H1 (cell line): ENCODE measurements at regions not wholly inside any gene's neighbourhood (a gene's known extent, or its start where the extent isn't known, plus 50 kb on each side); places are given as distances from the start of the nearest gene placed in this dataset.

Experiments
- CBX5 ChIP-seq: fragments of 300-800, 300-1000 bp; sonication (generic); IDR thresholded peaks from 2 replicates; pipeline ENCODE4 v1.7.1; 2016; ENCODE audit warnings: antibody characterized with exemption, low read length, low read depth
- EZH2 ChIP-seq: fragments of 200-600 bp; sonication (generic); IDR thresholded peaks from 2 replicates; pipeline ENCODE4 v1.7.1; 2012; ENCODE audit warnings: low read depth, mild to moderate bottlenecking, moderate library complexity, low read length, inconsistent platforms; ENCODE audit not compliant: severe bottlenecking
- HDAC6 ChIP-seq: IDR thresholded peaks from one replicate; pipeline ENCODE4 v1.7.1; 2012; ENCODE audit warnings: low read depth, mild to moderate bottlenecking, inconsistent platforms, low read length, moderate library complexity
- RXRA ChIP-seq: IDR thresholded peaks from 2 replicates; pipeline ENCODE4 v1.6.1; 2011; ENCODE audit warnings: low read depth, mild to moderate bottlenecking, low read length, moderate library complexity; ENCODE audit not compliant: insufficient read depth

GRCh38 chr2:207385903-207386302 is 143.9 kb upstream of the CREB1 start (continued):
- TF ChIP-seq RXRA: no peak
- no peak for TF ChIP-seq HDAC6
- no peak for TF ChIP-seq CBX5
- no peak for TF ChIP-seq EZH2
- TF ChIP-seq, all 59 proteins: peak for 0
